KMS-11 (cell line): ENCODE measurements at regions not wholly inside any gene's neighbourhood (a gene's known extent, or its start where the extent isn't known, plus 50 kb on each side); places are given as distances from the start of the nearest gene placed in this dataset.

Source experiments
- H2AFZ ChIP-seq: fragments of 200-600 bp; sonication (generic); 2 replicates; pipeline ENCODE4 v1.6.1; 2016; ENCODE audit warnings: antibody characterized with exemption, mixed run types, low read depth
- H3K27ac ChIP-seq: fragments of 200-600 bp; sonication (generic); 2 replicates; pipeline ENCODE4 v1.6.1; 2016; ENCODE audit warnings: mild to moderate bottlenecking, mixed run types
- H3K27me3 ChIP-seq: fragments of 200-600 bp; sonication (generic); 2 replicates; pipeline ENCODE4 v1.6.1; 2017; ENCODE audit warnings: mild to moderate bottlenecking, low read depth, mixed run types, moderate library complexity; ENCODE audit not compliant: insufficient read depth
- H3K36me3 ChIP-seq: fragments of 200-600 bp; sonication (generic); 2 replicates; pipeline ENCODE4 v1.6.1; 2017; ENCODE audit warnings: mild to moderate bottlenecking, mixed run types; ENCODE audit not compliant: insufficient read depth
- H3K4me1 ChIP-seq: fragments of 200-600 bp; sonication (generic); 2 replicates; pipeline ENCODE4 v1.6.1; 2016; ENCODE audit warnings: mild to moderate bottlenecking, low read depth, mixed run types; ENCODE audit not compliant: poor library complexity, severe bottlenecking
- H3K4me2 ChIP-seq: fragments of 200-600 bp; sonication (generic); 2 replicates; pipeline ENCODE4 v1.7.0; 2016; ENCODE audit warnings: mild to moderate bottlenecking, mixed run types
- H3K4me3 ChIP-seq: fragments of 200-600 bp; sonication (generic); IDR thresholded peaks from 2 replicates; pipeline ENCODE4 v1.6.1; 2017; ENCODE audit warnings: low read depth, low read length, mixed read lengths; ENCODE audit not compliant: insufficient read depth
- H3K79me2 ChIP-seq: fragments of 200-600 bp; sonication (generic); 2 replicates; pipeline ENCODE4 v1.6.1; 2016; ENCODE audit warnings: low read depth, mixed run types; ENCODE audit not compliant: insufficient read depth
- H3K9ac ChIP-seq: fragments of 200-600 bp; sonication (generic); 2 replicates; pipeline ENCODE4 v1.6.1; 2016; ENCODE audit warnings: mild to moderate bottlenecking, mixed run types
- H4K20me1 ChIP-seq: fragments of 200-600 bp; sonication (generic); 2 replicates; pipeline ENCODE4 v1.6.1; 2016; ENCODE audit warnings: mild to moderate bottlenecking, mixed run types; ENCODE audit not compliant: insufficient read depth
- CTCF ChIP-seq: fragments of 200-600 bp; sonication (generic); conservative IDR thresholded peaks from 2 replicates; pipeline ENCODE4 v1.6.1; 2017; ENCODE audit warnings: low read depth, mild to moderate bottlenecking, antibody characterized with exemption, low read length, moderate library complexity, mixed read lengths

DNA sequence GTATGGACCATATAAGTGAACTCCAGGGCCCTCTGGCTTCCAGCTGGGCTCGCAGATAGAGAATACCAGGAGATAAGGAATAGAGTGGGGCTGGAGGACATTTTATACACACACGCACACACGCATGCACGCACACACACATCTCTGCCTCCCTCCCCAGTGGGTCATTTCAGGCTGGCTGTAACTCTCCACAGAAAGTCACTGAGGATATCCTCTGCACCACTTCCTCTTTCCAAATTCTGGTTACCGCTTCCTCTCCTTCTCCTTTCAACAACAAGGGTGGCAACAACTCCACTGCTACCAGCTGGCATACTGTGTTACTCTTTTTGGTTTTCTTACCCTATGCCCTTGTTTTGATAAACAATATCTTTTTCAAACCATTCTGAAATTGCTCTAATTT is 280.2 kb downstream of the COL12A1 start:
- Histone ChIP-seq H3K9ac (no peak overlapping the region), H4K20me1 (no peaks in the 10 kb centered on the region), H3K27ac (no peak overlapping the region), H3K79me2 (no peaks in the 10 kb centered on the region), H3K27me3 (no peaks in the 10 kb centered on the region), H2AFZ (no peak overlapping the region), H3K4me3 (no peak overlapping the region), H3K4me1 (no peaks in the 10 kb centered on the region), H3K36me3 (no peaks in the 10 kb centered on the region), H3K4me2 (no peak overlapping the region)
- TF ChIP-seq CTCF: no peak

GRCh38 chr6:74914888-74915287 is 291.0 kb downstream of the COL12A1 start:
- Histone ChIP-seq H3K27ac (no peak overlapping the region), H3K79me2 (no peaks in the 10 kb centered on the region), H3K27me3 (no peaks in the 10 kb centered on the region), H3K4me1 (no peaks in the 10 kb centered on the region), H2AFZ (no peak overlapping the region), H3K9ac (no peak overlapping the region), H4K20me1 (no peaks in the 10 kb centered on the region), H3K36me3 (no peaks in the 10 kb centered on the region), H3K4me3 (no peak overlapping the region), H3K4me2 (no peak overlapping the region)
- no peak for TF ChIP-seq CTCF

- H3K4me2 ChIP-seq: no peak overlapping the region
- no peaks in the 10 kb centered on the region for H3K36me3 ChIP-seq
- H3K79me2 ChIP-seq: no peaks in the 10 kb centered on the region
- no peaks in the 10 kb centered on the region for H4K20me1 ChIP-seq
- H3K4me3 ChIP-seq: no peak overlapping the region
- H3K4me1 ChIP-seq: no peaks in the 10 kb centered on the region
- no peak overlapping the region for H3K9ac ChIP-seq
- H3K27ac ChIP-seq: no peak overlapping the region
- no peak for TF ChIP-seq CTCF
- no peaks in the 10 kb centered on the region for H3K27me3 ChIP-seq
- H2AFZ ChIP-seq: no peak overlapping the region
These were observed 293.6 kb downstream of the COL12A1 start for GRCh38 chr6:74912234-74912633.

DNA sequence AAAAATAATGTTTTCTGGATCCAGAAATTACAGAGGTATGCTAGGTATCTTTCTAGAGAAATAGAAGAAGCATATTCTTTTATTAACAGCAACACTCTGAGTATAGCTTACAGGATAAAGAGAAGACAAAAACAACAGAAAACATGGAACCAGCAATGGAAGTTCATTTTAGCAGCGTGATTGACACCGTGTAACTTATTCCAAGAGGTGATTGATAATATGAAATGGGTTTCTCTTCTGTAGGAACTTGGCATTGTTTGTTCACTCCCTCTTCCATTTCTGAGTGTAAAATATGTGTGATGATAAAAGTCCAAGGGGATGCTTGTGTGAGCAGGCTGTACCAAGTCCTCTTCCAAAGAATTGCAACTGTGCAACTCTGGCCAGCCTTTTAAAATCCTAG is 303.0 kb downstream of the COL12A1 start:
- no peaks in the 10 kb centered on the region for H3K27me3 ChIP-seq
- no peak overlapping the region for H3K27ac ChIP-seq
- peaks cover 8% of the 10 kb centered on the region for H3K4me1 ChIP-seq
- TF ChIP-seq CTCF: no peak
- H3K79me2 ChIP-seq: no peaks in the 10 kb centered on the region
- no peaks in the 10 kb centered on the region for H4K20me1 ChIP-seq
- H3K4me3 ChIP-seq: no peak overlapping the region
- H3K9ac ChIP-seq: no peak overlapping the region
- H3K36me3 ChIP-seq: no peaks in the 10 kb centered on the region
- no peak overlapping the region for H3K4me2 ChIP-seq
- H2AFZ ChIP-seq: no peak overlapping the region

GRCh38 chr6:74902089-74902488 is 303.8 kb downstream of the COL12A1 start:
- H3K4me1 ChIP-seq: peaks cover 8% of the 10 kb centered on the region
- H3K36me3 ChIP-seq: no peaks in the 10 kb centered on the region
- no peak overlapping the region for H3K27ac ChIP-seq
- no peak overlapping the region for H3K9ac ChIP-seq
- H4K20me1 ChIP-seq: no peaks in the 10 kb centered on the region
- H3K79me2 ChIP-seq: no peaks in the 10 kb centered on the region
- H3K4me2 ChIP-seq: no peak overlapping the region
- no peak overlapping the region for H2AFZ ChIP-seq
- H3K27me3 ChIP-seq: no peaks in the 10 kb centered on the region
- H3K4me3 ChIP-seq: no peak overlapping the region
- no peak for TF ChIP-seq CTCF
